Posterior cingulate gyrus (tissue), 11 donors: ENCODE measurements at regions not wholly inside any gene's neighbourhood (a gene's known extent, or its start where the extent isn't known, plus 50 kb on each side); places are given as distances from the start of the nearest gene placed in this dataset.

Experiments
- DNase-seq, 10 donors: peaks; one replicate each; pipeline versions ENCODE4 v3.0.0 to v3.0.0-alpha.2; 2020 to 2021; ENCODE audit warnings: mixed read lengths in 3 of 10
- intact Hi-C: fragments of 100-400 bp; cut with DNase I; formaldehyde crosslinking; loops from one replicate; pipeline ENCODE4 v1.15.1; 2023

DNA sequence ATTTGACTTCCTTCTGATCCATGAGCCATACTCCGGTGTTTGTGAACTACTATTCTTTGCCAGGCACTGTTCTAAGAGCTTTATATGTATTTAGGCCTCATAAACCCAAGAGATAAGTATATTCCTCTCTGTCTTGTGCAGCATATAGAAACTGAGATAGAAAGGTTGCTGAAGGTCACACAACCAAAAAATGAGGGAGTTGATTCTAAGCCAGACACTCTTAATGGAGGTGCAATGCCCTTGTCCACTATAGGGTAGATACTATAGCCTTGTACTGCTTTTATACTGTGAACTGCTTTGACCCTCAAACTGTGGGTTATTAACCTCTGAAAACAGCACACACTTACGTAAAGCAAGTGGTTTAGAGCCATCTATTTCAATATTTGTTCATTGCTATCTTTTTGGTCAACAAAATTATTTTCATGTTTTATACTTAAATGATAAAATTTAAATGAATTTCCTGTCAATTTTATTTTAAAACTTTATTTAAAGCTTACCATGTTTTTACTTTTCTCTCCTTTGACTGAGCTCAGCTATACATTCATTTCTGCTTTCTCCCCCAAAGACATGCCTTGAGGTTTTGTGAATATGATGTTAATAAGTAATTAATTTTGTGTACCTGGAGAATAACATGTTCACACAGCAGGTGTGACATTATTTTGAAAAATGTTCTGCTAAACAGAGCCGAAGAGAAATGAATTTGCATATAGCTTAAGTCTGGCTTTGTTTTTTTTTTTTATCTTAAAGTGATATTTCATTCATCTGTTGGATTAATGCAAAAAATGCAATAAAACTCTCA, 687.3 kb downstream of the DNAJB9 start:
- intact Hi-C loops, result no loop called here

DNA sequence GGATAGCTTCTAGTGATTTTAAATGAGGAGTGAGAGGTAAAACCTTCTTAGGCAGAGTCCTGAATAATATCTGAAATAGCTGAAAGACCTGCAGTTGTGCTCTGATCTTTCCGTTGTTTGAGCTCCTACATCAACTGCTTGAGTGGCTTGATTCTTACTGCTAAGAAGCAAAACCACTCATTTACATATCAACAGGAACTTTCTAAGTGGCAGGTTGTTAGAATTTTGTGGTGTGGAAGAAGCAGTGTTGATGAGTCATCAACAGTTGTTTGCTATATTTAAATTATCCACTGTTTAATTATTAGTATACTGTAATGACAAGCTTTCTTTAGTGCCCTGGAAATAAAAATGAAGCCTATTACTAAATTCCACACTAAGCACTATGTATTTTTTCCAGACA, 689.5 kb downstream of the DNAJB9 start:
- intact Hi-C loops, result no loop called here

More for the DNA sequence above, 687.3 kb downstream of the DNAJB9 start:
- no peak for DNase-seq

DNA sequence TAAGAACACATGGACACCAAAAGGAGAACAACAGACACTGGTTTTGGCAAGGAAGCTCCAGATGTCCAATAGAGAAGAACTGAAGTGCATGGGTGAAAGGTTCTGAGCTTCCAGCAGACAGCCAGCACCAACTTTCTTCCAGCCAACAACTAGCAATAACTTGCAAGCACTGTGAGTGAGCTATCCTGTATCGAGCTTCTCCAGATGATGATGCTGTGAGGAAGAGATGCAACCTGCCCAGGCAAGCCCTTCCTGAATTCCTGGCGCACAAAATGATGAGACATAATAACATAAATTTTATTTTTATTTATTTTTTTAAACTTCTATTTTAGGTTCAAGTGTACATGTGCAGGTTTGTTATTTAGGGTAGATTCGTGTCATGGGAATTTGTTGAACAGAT, 692.1 kb downstream of the DNAJB9 start:
- DNase-seq, result peak in 1 of 10 donors; percentile 36
- intact Hi-C loops, result no loop called here

More for the DNA sequence above, 689.5 kb downstream of the DNAJB9 start:
- DNase-seq, result no peak

DNA sequence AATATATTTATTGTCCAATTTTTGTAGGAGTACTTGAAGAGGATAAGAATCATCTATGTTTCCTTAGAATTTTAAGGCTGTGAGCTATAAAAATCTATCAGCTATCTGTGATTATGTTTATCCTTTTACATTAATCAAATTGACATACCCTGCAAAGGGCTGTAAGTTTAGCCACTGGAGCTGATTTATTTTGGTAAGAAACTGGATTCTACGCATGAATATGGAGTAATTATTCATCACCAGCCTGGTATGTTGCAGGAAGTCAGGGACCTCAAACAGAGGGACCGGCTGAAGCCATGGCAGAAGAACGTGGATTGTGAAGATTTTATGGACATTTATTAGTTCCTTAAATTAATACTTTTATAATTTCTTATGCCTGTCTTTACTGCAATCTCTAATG, 696.9 kb downstream of the DNAJB9 start:
- no peak for DNase-seq
- intact Hi-C loops, result no loop called here

DNA sequence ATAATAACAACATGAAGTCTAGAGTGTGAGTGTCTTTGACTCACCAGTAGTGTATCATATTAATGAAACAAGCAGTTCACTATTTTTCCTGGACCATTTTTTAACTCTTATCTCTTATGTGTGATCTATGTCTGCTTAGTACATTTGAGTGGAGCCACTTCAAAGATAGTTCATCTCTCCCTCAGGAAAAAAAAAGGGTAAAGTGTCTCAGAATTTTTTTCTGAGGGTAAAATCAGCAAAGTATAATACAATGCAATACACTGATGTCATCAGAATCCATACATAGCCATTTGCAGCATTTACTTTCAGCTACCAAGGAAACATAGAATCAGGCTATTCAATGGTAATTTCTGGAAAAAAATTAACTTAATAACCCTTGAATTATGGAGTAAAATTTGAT, 706.7 kb downstream of the DNAJB9 start:
- DNase-seq, result no peak
- intact Hi-C loops, result no loop called here

DNA sequence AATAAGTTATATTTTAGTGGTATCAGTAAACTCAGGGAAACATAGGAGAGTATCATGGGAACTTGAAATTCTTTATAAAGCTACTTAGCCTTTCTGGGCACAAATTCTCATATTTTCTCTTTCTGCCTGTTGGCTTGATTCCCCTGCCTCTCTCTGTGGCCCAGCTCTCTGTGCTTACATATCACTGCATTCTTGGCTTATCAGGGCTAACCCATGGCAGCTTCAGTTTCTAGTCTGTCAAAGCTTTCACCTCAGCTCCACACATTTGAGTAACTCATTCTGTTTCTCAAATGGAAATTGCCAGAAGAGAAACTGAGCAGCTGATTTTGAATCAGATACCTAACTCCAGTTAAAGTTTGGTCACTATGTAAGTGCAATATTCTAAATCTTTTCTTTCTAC, 713.1 kb downstream of the DNAJB9 start:
- intact Hi-C loops, result no loop called here
- no peak for DNase-seq

DNA sequence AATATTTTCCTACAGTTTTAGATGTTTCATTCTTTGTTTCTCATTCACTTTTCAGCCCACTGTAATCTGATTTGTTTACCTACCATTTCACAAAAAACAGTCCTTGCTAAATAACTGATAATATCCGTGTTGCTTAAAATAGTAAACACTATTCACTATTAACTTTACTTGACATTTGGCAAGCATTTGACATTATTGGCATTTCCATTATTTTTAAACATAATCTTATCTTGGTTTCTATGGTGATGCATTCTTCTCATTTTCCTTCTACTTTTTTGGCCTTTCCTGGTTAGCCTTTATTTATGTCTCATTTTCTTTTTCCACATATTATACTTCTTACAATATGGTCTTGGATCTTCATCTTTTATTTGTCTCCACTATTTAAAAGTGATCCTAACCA, 715.3 kb downstream of the DNAJB9 start:
- DNase-seq, result no peak
- intact Hi-C loops, result no loop called here

DNA sequence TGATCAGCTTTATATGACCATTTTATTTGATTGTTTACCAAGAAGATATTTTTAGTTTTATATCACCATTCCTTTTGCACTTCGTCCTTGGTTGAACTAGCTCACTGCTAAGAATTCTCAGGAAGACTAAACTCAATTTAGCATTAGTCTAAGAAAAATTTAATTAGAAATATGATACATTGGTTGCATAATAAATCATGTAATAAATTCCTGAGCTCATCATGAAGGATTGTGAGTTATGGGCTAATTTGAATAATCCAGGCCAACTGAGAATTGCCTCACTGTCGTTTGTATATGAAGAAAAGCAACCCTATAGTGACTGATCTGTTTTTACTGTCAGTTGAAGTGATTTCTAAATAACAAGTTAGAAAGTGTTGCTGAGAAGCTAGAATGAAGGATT, 725.5 kb downstream of the DNAJB9 start:
- intact Hi-C loops, result no loop called here
- no peak for DNase-seq

DNA sequence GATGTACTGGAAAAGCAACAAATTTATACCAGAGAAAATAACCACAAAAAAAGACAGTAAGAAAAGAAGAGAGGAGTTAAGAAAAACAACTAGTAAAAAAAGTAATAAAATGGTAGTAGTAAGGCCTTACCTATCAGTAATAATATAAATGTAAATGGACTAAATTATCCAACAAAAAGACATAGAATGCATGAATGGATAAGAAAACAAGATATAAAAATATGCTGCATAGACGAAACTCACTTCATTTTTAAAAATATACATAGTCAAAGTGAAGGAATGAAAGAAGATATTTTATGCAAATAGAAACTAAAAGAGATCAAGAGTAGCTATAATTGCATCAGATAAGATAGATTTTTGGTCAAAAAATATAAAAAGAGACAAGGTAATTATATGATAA, 739.1 kb downstream of the DNAJB9 start:
- intact Hi-C loops, result no loop called here
- DNase-seq, result no peak

DNA sequence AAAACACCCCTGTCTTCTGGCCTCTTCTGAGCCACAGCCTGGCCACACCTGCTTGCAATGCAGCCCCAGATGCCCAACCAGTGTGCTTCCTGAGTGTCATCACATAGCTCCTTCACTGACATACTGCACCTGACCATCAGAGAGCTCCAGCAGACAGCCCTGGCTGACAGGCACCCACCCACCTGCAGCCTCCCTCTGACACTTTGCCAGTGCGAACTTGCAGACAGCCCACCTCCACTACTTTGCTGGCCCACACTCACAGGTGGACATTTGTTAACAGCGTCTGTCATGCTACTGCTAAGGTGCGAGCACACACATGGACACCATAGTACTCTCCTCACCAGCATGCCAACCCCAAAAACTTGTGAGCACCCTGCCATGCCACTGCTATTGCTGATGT, 740.1 kb downstream of the DNAJB9 start:
- peak in 2 of 10 donors; percentile 49 to 70 for DNase-seq
- intact Hi-C loops, result no loop called here

DNA sequence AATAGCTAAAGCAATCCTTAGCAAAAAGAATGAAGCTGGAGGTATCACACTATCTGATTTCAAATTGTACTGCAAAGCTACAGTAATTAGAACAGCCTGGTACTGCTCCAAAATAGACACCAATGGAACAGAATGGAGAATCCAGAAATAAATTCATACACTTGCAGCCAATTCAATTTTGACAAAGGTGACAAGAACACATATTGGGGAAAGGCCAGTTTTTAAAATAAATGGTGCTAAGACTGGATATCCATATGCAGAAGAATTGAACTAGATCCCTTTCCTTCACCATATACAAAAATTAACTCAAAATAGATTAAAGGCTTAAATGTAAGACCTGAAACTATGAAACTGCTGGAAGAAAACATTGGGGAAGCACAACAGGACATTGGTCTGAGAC, 748.5 kb downstream of the DNAJB9 start:
- intact Hi-C loops, result no loop called here
- DNase-seq, result no peak

DNA sequence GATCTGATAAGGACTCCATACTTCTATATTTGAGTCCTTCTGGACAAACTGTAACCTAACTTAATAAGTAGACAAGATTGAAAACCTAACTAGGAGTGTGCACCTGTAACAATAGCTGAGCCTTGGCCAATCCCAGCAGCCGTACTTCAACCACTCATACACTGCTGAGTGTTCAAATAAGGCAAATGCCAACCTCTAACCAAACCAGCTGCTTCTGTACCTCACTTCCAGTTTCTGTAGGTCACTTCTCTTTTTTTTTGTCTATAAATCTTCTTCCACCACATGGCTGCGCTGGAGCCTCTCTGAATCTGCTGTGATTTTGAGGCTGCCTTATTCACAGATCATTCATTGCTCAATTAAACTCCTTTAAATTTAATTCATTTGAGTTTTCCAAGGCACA, 753.2 kb downstream of the DNAJB9 start:
- intact Hi-C loops, result no loop called here
- no peak for DNase-seq

DNA sequence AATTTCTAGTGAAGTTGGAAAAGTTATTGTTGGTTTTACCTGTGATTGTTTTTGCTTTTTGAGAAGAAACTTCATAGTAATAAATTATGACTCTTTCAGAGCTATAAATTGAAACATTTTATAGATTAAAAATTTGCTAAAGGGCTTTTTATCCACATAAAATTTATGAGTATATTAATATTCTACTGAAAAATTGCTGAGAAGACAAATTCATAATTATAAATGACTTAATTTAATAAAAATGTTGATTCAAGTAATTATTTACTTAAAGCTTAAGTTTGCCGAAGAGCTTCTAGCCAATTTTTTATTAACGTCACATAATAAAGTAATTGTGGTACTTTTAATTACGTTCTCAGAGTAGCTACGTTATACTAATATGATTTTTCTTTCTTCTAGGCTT, 761.7 kb downstream of the DNAJB9 start:
- no peak for DNase-seq
- intact Hi-C loops, result loop anchor here (10.0 kb wide), 1 partner anchor 63 kb away; no protein-coding TSS in a partner anchor

DNA sequence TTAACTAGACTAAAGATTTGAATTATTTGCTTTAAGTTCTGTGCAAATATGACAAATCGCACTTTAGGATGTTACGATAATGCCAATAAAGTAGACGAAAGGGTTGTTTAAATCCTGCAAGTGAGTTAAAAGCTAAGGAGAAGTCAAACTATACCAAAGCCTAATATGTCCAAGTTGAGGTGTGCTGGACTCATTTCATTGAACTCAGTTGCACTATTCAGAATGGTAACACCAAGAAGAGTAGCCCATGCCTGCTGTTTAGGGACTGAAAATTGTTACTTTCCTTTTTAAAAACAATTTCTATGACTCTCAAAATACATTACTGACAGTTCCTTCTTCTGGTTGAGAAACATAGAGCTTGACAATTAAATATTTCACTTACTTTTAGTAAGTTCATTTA, 766.3 kb downstream of the DNAJB9 start:
- DNase-seq, result no peak
- intact Hi-C loops, result loop anchor here (10.0 kb wide), 1 partner anchor 59 kb away; no protein-coding TSS in a partner anchor

DNA sequence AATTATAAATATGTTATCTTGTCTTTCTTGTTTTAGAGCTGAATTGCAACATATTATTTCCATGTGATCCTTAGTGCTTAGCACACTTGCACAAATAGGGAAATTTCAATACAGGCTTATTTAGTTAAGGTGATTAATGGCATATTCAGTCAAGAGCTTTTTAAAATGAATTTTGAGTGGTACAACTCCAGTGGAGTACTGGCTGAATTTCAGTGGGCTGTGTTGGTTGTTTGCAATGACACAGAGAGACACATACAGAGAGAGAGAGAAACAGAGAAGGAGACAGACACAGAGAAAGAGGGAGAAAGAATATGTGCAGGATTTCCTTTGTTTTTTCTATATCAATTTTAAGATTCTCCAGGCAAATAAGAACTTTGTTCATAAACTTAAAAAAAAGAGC, 766.9 kb downstream of the DNAJB9 start:
- no peak for DNase-seq
- intact Hi-C loops, result loop anchor here (10.0 kb wide), 1 partner anchor 58 kb away; no protein-coding TSS in a partner anchor

DNA sequence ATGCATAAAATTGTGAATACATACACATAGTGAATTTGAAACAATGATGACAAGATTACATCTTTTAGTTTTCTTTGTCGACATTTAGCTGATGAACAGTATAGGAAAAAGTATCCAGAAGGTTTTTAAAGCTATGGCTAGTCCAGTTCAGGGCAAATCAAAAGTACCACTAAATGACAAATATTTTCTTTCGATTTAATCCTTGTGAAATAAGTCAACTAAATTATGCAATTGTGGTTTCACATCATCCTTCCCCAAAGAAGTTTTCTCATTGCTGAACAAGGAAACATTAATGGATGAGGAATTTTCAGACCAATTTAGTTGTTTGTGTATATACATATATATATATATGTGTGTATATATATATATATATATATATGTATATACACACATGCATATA, 774.0 kb downstream of the DNAJB9 start:
- no peak for DNase-seq
- intact Hi-C loops, result no loop called here

DNA sequence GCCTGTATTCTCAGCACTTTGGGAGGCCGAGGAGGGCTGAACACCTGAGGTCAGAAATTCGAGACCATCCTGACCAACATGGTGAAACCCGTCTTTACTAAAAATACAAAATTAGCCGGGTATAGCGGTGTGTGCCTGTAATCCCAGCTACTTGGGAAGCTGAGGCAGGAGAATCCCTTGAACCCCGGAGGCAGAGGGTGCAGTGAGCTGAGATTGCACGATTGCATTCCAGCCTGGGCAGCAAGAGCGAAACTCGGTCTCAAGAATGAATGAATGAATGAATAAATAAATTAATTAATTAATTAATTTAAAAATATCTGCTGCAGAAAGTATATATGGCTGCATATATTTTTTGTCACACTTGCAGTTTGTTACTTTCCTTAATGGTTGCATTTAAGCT, 781.8 kb downstream of the DNAJB9 start:
- DNase-seq, result peak in 2 of 10 donors; percentile 55 to 67
- intact Hi-C loops, result no loop called here

DNA sequence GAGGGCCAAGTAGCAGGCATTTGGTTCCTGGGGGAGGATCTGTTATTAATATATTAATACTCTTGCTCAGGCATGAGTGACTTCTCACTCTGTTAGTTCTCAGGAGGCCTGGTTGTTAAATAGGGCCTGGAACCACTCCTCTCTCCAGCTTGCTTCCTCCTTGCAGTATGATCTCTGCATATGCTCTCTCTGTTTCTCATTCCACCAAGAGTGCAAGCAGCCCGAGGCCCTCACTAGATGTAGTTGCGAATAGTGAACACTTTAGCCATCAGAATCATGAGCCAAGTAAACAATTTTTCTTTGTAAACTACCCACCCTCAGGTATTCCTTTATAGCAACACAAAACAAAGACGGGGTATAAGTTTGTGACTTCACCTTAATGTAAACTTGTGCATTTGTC, 784.3 kb downstream of the DNAJB9 start:
- intact Hi-C loops, result no loop called here
- DNase-seq, result peak in 1 of 10 donors; percentile 51

DNA sequence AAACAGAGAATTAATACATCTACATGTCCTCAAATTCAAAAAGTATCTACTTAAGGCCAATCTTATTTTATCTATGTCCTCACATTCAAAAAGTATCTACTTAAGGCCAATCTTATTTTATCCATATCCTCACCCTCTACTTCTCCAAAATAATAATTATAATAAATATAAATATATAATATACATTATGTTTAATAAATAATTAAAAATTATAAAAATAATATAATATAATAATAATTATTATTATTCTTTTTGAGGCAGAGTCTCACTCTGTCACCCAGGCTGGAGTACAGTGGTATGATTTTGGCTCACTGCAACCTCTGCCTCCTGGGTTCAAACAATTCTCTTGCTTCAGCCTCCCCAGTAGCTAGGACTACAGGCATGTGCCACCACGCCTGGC, 784.9 kb downstream of the DNAJB9 start:
- DNase-seq, result no peak
- intact Hi-C loops, result no loop called here

DNA sequence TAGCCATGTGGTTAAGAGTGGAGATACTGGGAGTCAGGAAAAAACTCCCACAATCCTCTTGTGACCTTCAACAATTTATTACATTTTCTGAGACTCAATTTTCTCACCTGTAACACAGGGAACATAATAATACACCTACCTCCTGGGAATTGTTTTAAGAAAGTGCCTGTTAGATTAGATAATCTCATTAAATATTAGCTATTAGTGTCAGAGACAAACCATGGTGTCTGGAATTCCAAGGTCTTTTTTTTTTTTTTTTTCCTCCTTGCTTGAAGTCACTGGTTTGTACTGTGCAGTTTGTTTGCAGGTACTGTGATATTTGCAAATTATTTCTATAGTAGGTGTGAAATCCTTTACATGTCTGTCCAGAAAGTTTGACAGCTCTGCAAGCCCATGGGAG, 806.1 kb downstream of the DNAJB9 start:
- intact Hi-C loops, result no loop called here
- no peak for DNase-seq

DNA sequence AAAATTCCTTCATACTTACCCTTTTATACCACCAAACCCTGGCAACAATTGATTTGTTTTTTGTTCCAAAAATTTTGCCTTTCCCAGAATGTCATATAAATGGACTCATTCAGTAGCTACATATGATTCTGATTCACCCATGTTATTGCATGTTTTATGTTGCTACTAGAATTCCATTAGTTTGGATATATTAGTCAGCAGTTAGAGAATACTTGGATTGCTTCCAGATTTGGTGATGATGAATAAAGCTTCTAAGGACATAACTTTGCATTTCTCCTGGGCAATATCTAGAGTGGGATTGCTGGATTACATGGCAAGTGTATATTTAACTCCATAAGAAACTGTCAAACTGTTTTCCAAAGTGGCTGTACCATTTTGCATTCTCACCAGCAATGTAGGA, 806.9 kb downstream of the DNAJB9 start:
- intact Hi-C loops, result no loop called here

DNA sequence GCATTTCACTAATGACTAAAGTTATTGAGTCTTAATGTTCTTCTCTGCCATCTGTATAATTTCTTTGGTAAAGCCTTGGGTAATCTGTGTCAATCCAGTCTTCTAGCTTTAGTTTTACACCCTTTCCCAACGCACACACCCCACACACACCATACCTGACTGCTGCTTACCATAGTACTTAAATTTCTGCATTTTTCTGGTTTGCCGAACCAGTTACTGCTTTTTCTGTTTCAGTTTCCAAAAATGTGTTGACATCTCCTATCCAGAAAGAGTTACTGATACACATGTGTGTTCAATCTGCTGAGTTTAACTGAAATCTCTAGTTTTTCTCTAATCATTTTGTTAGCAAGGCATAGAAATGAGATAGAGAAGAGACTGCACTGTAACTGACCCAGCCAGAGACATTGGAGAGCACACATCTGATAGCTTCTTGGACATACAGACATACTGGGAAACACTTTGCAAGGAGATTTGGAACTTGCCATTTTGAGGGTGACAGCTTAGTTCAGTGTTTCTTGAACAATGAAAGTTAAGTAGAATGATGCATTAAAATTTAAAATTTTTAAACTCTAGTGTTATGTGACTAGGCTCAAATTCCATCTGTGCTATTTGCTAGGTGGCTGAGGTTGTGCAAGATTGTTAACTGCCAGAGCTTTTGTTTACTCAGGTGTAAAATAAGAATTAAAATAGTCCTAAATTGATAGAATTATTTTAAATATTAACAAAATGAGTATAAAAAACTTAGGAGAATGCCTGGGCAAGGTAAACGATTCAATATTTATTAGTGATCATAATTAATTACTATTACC, 807.6 kb downstream of the DNAJB9 start:
- intact Hi-C loops, result no loop called here

More for the DNA sequence above, 806.9 kb downstream of the DNAJB9 start:
- DNase-seq, result no peak

More for the DNA sequence above, 807.6 kb downstream of the DNAJB9 start:
- DNase-seq, result no peak
